GM12865 (cell line): ENCODE measurements at regions not wholly inside any gene's neighbourhood (a gene's known extent, or its start where the extent isn't known, plus 50 kb on each side); places are given as distances from the start of the nearest gene placed in this dataset.

Experiments used
- DNase-seq: peaks from one replicate; pipeline ENCODE4 v3.0.0; 2010; ENCODE audit warnings: low read depth
- H3K4me3 ChIP-seq: 2 replicates; pipeline ENCODE4 v1.5.1; 2011; ENCODE audit warnings: mild to moderate bottlenecking, low read depth, low read length, control low read depth
- TF ChIP-seq, protein P1 (sequence below): IDR thresholded peaks from 2 replicates; pipeline ENCODE4 v1.5.1; 2011; ENCODE audit warnings: low read length, control low read depth, low read depth, inconsistent platforms; ENCODE audit not compliant: insufficient read depth; ENCODE audit errors: missing control alignments

DNA sequence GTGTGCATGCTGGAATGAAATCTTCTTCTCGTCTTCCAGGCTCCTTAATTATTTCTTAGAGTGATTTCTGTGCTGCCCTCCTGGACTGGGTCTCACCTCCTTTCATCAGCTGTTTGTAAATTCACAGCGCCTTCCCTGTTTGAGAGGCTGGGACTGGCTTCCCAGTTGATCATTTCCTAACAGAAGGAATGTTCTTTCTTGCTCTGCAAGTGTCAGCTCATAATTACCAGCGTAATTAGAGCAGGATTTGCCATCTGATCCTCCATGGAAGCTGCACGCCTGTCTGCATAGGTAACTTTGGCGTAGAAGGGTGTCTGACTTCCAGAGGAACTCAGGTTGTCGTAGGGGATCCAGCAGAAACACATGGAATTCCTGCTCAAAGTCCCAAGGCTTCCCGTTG, 375.0 kb upstream of the EEF2KMT start:
- H3K4me3 ChIP-seq: no peak overlapping the region
- TF ChIP-seq, protein P1, sequence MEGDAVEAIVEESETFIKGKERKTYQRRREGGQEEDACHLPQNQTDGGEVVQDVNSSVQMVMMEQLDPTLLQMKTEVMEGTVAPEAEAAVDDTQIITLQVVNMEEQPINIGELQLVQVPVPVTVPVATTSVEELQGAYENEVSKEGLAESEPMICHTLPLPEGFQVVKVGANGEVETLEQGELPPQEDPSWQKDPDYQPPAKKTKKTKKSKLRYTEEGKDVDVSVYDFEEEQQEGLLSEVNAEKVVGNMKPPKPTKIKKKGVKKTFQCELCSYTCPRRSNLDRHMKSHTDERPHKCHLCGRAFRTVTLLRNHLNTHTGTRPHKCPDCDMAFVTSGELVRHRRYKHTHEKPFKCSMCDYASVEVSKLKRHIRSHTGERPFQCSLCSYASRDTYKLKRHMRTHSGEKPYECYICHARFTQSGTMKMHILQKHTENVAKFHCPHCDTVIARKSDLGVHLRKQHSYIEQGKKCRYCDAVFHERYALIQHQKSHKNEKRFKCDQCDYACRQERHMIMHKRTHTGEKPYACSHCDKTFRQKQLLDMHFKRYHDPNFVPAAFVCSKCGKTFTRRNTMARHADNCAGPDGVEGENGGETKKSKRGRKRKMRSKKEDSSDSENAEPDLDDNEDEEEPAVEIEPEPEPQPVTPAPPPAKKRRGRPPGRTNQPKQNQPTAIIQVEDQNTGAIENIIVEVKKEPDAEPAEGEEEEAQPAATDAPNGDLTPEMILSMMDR: no peak
- DNase-seq: no peak

DNA sequence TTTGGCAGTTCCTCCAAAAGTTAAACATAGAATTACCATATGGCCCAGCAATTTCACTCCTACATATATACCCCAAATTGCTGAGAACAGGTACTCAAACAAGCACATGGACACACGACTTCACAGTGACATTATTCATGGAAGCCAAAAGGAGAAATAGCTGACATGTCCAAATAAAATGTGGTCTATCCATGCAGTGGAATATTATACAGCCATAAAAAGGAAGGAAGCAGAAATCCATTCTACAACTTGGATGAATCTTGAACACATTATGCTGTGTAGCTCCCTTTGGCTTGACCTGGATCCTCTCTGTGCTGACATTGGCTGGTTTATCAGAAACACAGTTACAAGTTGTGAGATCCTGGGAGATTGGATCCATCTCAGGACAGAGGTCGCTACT, 370.9 kb upstream of the EEF2KMT start:
- no peak for DNase-seq
- TF ChIP-seq, protein P1: no peak
- H3K4me3 ChIP-seq: no peak overlapping the region

DNA sequence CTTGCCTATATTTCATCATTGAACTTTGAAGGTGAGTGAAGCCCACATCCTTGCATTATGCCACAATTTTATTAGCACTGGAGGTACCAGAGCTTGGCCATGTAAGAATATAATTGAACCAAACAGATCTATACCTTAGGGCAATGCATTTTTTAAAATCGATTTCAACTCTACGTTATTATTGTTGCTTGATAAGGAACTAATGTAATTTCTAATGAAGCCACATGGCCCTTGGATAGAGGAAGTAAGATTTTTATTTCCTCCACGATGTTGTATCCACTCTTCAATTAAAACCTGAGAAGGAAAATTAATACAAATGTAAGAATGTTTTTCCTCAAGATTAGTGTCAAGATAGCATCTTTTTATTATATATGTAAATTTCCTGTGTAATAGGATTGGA, 370.0 kb upstream of the EEF2KMT start:
- no peak overlapping the region for H3K4me3 ChIP-seq
- TF ChIP-seq, protein P1: no peak
- DNase-seq: no peak

DNA sequence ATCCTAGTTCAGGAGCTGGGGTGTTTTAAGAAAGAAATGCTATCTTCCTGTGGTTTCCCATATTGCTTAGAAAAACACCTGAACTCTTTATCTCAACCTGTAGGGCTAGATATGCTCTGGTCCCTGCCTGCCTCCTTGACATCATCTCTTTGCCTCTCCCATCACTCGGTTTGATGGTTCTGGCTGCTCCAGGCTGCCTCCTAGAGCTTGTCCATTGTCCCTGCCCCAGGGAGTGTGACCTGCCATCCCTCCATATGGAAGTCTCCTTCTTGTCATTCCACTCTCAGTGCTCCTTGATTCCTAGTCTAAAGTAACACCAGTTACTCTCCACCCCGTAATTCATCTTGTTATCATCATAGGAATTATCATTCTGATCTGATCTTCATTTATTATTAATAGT, 369.0 kb upstream of the EEF2KMT start:
- TF ChIP-seq, protein P1: no peak
- DNase-seq: no peak
- H3K4me3 ChIP-seq: no peak overlapping the region

DNA sequence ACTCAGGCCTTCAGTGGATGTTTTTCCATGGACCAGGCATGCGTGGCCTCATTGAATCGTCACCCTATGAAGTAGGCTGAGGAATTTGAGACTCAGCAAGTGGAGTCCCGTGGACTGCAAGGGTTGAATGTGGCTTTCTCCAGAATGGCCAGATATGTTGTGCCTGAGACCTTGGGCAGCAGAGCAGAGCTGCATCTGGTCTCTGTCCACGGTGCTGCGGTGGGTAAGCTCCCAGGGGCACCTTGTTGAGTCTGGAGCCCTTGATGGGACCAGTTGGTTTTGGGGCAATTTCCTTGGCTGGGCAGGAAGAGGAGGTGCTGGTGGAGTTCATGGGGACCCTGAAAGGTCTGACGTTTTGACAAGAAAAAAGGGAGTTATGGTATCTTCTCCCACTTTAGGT, 368.1 kb upstream of the EEF2KMT start:
- H3K4me3 ChIP-seq: no peak overlapping the region
- TF ChIP-seq, protein P1: no peak
- DNase-seq: no peak

DNA sequence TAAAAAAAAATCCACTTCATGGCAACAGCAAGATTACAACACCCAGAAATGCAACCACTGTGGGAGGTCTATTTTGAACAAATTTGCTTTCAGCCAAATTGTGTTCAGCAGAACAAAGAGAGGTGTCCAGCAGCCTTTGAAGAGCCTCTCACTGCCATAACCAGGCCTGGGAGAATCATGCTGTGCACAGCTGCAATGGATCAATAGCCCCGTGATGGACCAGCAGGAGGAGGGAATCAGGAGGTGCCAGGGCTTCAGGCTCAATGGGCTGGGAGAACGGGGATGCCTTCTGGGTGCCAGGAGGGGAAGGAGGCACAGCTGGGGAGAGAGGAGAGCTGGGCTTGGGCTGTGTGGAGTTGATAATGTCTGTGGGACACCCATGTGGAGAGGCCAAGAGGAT, 366.2 kb upstream of the EEF2KMT start:
- TF ChIP-seq, protein P1: no peak
- no peak for DNase-seq
- no peak overlapping the region for H3K4me3 ChIP-seq

DNA sequence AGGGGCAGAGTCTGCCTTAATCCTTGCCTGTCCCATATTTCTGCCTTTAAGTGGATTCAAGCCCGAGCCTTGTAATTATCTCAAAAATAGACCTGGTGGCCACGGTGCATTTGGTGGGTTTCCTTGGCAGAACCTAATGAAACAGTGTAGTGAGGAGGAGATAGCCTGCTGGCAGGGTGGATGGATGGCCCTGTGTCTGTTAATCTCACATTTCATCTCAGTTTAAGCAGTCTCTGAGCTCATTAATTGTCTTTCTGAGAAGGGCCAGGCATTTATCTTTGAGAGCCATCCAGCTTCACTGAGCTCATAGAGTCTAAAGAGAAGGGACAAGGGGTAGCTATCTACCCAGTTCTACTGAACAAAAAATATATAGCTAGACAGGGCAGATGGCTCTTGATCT, 364.0 kb upstream of the EEF2KMT start:
- TF ChIP-seq, protein P1: no peak
- H3K4me3 ChIP-seq: no peak overlapping the region
- no peak for DNase-seq
